Mucosa of descending colon (tissue), 3 donors: ENCODE measurements at regions not wholly inside any gene's neighbourhood (a gene's known extent, or its start where the extent isn't known, plus 50 kb on each side); places are given as distances from the start of the nearest gene placed in this dataset.

ENCODE experiments used
- ATAC-seq: fragments of 200-7000 bp; cut with Tn5 transposase; one replicate; pipeline ENCODE4 v1.9.1; 2020; ENCODE audit warnings: mild to moderate bottlenecking, moderate library complexity
- DNase-seq, 3 donors: peaks; one replicate each; pipeline ENCODE4 v3.0.0-alpha.2; 2020
- H3K36me3 ChIP-seq: fragments of 200-600 bp; one replicate; pipeline ENCODE4 v1.8.0; 2021; ENCODE audit warnings: low read depth, mild to moderate bottlenecking
- H3K4me1 ChIP-seq: fragments of 200-600 bp; one replicate; pipeline ENCODE4 v1.8.0; 2021; ENCODE audit warnings: low read depth, mild to moderate bottlenecking
- H3K4me3 ChIP-seq: fragments of 200-600 bp; one replicate; pipeline ENCODE4 v1.8.0; 2021; ENCODE audit warnings: mild to moderate bottlenecking
- H3K9me3 ChIP-seq: fragments of 200-600 bp; one replicate; pipeline ENCODE4 v1.8.0; 2021; ENCODE audit warnings: mild to moderate bottlenecking
- CTCF ChIP-seq: fragments of 200-600 bp; IDR thresholded peaks from one replicate; pipeline ENCODE4 v1.8.0; 2022; ENCODE audit warnings: antibody characterized with exemption, mild to moderate bottlenecking
- intact Hi-C, 2 donors: fragments of 100-400 bp; cut with DNase I in 1 of 2; cut with micrococcal nuclease in 1 of 2; formaldehyde crosslinking; loops; one replicate each; pipeline versions ENCODE4 v1.11.0 to v1.11.1; 2022; cut with DNase I, micrococcal nuclease
- donor health status: DM: no; HTN: no; CAD: no; lungs with moderate emphysema.
- donor health status: DM: no; HTN: no; CAD: no.
- donor health status: DM: no; HTN: yes; CAD: no.

- H3K36me3 ChIP-seq: no peaks in the 10 kb centered on the region
- no peaks in the 10 kb centered on the region for H3K9me3 ChIP-seq
- no peak overlapping the region for H3K4me3 ChIP-seq
- no peaks in the 10 kb centered on the region for H3K4me1 ChIP-seq
- no peak for TF ChIP-seq CTCF
- intact Hi-C loops: no loop called here
- ATAC-seq (no peak), DNase-seq (no peak)
Measured at GRCh38 chr12:114743289-114743688, 59.3 kb upstream of the TBX3 start.

GRCh38 chr12:114742363-114742762 is 58.4 kb upstream of the TBX3 start:
- DNase-seq (no peak), ATAC-seq (no peak)
- intact Hi-C loops: no loop called here
- H3K36me3 ChIP-seq: no peaks in the 10 kb centered on the region
- no peak overlapping the region for H3K4me3 ChIP-seq
- TF ChIP-seq CTCF: no peak
- no peaks in the 10 kb centered on the region for H3K9me3 ChIP-seq
- no peaks in the 10 kb centered on the region for H3K4me1 ChIP-seq

DNA sequence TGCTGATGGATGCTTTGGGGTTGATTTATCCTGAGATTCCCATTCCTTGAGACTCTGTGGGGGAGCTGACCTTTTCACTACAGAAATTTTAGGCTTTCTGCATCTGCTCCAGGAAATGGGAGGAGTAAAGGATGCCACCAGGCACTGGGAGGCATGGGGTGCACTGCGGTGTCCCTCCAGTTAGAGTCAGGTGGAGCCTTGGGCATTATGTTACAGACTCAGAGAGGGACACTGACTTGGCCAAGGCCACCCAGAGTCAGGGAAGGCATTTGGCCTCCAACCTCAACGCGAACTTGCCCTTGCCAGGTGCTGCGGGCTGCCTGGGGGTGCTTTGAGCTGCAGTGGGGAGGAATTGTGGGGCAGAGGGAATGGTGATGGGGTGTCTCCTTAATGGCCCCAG is 58.0 kb upstream of the TBX3 start:
- intact Hi-C loops: no loop called here
- Histone ChIP-seq H3K9me3 (no peaks in the 10 kb centered on the region), H3K36me3 (no peaks in the 10 kb centered on the region), H3K4me3 (no peak overlapping the region), H3K4me1 (no peaks in the 10 kb centered on the region)
- DNase-seq (no peak), ATAC-seq (no peak)
- TF ChIP-seq CTCF: no peak

DNA sequence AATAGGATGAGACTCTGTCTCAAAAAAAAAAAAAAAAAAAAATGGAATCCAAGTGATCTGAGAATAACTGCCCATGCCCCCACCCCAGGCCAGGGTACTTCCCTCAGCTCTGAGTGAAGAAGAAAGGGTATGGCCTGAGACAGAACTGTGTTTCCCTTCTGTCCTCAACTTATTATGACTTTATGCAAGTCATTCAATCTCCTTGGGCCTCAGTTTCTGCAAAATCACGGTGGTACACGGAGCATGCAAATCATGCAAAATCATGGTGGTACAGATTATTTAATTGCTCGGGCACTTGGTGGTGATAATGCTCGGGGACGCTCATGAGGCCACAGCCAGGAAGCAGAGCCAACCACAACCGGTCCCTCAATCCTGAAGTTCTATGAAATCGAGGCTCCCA is 56.5 kb upstream of the TBX3 start:
- intact Hi-C loops: no loop called here
- H3K9me3 ChIP-seq: no peaks in the 10 kb centered on the region
- H3K4me3 ChIP-seq: no peak overlapping the region
- TF ChIP-seq CTCF: no peak
- no peaks in the 10 kb centered on the region for H3K36me3 ChIP-seq
- peaks cover 6% of the 10 kb centered on the region for H3K4me1 ChIP-seq
- no peak for ATAC-seq
- DNase-seq: no peak

DNA sequence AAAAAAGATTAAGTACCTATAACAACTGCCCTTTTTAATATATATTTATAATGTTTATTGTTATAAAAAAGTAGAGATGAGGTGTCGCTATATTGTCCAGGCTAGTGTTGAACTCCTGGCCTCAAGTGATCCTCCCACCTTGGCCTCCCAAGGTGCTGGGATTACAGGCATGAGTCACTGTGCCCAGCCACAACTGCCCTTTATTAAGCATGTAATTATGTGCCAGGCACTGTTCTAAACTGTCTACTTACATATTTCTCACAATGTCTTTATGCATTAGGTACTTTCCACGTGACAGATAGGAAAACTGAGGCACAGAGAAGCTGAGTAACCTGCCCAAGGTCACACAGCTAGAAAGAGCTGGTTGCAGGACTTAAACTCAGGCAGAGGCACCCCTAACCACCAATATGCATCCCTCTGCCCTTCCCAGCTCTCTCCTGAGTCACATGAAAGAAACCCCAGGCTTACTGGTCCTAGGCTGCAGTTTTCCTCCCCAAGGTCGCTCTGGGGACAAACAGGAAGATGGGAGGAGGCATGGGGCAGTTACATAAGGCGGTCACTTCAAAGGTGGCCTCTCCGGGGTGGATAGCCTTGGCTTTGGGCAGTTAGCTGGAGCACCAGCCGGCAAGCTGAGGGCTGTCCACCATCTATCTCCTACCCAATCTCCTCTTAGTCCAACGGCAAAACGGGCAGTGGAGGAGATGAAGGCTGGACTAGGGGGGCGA is 54.6 kb upstream of the TBX3 start:
- intact Hi-C loops: no loop called here
- Histone ChIP-seq H3K9me3 (no peaks in the 10 kb centered on the region), H3K4me1 (peaks cover 12% of the 10 kb centered on the region), H3K4me3 (no peak overlapping the region), H3K36me3 (no peaks in the 10 kb centered on the region)
- no peak for TF ChIP-seq CTCF
- ATAC-seq (no peak), DNase-seq (no peak)
